ENCODE measurements at regions not wholly inside any gene's neighbourhood (a gene's known extent, or its start where the extent isn't known, plus 50 kb on each side); places are given as distances from the start of the nearest gene placed in this dataset.

GRCh38 chr2:123935405-123935804, 89.7 kb upstream of the CNTNAP5 start:
- no peak for DNase-seq (ENCODE audit: low read depth)

- peak; percentile 18 for DNase-seq (ENCODE audit: low read depth)
These were observed 71.2 kb upstream of the CNTNAP5 start for GRCh38 chr2:123953846-123954245.

- DNase-seq (ENCODE audit: low read depth), result no peak
These were observed 67.1 kb upstream of the CNTNAP5 start for GRCh38 chr2:123958011-123958410.

GRCh38 chr2:123961576-123961975, 63.5 kb upstream of the CNTNAP5 start:
- no peak for DNase-seq (ENCODE audit: low read depth)

- no peak for DNase-seq (ENCODE audit: low read depth)
These were observed 53.3 kb upstream of the CNTNAP5 start for GRCh38 chr2:123971564-123972318.

All from amniotic epithelial cell (primary cell).